GM19468 (cell line): ENCODE measurements at regions not wholly inside any gene's neighbourhood (a gene's known extent, or its start where the extent isn't known, plus 50 kb on each side); places are given as distances from the start of the nearest gene placed in this dataset.
"Not testable (repeated sequence)": the region's sequence is repeated elsewhere in the genome, so short reads cannot be mapped to it uniquely, and the experiment has no call there.

ENCODE experiments used
- ATAC-seq: cut with Tn5 transposase; IDR thresholded peaks from one replicate; pipeline ENCODE4 v1.9.1; 2021; ENCODE audit warnings: mild to moderate bottlenecking, moderate library complexity, moderate number of reproducible peaks; ENCODE audit not compliant: unreplicated experiment; ENCODE audit errors: extremely low read depth

DNA sequence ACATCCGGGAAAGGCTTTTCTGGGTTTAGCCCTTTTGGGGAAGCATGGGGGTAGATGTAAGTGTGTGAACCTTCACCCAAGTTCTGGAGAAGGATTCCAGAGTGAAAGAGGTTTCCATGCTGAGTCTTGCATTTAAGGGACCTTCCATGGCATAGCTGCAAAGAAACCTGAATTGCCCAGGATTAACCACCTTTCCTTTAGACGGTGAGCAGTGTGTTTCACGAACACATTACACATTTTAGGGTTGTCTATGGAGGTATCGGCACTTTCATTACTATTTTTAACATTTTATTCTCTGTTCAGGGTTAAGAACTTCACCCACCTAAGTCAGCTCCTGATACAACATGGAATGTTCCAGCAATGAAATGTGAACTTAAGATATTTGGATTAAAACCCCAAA lies 250.2 kb upstream of the PLGLB2 start:
- ATAC-seq: not testable (repeated sequence)

DNA sequence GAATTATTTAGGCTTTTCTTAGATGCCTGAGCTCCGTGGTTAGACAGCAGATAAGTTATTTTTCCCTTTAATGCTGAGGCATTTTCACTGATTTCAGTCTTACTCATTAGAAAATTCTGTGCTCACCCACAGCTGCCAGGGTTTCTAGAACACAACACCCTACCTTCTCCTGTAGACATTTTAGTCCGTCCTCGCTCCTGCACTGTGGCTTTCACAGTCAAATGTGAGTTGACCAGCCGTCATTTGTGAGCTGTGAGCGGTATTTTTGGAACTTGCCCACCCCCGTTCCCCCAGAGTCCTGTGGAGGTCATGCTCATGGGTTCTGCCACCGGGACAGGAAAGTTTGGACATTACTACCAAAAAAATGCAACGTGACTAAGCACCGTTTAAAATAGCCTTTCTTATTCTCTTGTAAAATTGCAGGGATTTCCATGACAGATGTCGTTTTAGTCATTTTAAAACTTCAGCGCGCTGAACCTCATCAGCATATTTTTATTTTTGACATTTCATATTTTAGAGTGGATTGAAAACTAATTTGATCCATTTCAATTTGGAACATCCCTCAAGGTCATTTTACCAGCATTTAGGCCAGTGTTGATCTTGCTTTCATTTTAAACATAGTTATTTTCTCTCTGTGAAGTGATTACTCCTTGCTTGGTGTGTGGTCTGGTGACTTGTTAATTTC lies 249.6 kb upstream of the PLGLB2 start:
- not testable (repeated sequence) for ATAC-seq

DNA sequence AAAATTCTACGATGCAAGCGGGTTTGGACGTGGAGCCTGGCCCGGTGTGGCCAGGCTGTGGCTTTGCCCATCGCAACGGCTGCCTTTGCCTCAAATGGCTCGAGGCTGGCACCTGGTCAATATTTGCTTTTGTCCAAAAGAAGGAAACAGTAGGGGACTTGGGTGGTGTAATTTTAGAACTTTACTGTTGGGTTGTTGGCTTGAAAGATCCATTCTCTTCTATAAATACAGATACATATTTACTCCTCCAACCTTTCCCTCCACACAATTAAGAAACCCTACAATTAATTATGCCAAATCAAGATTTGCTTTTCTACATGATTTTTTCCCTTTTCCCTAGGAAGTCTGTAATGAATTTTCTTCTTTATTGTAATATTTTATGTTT lies 249.0 kb upstream of the PLGLB2 start:
- ATAC-seq: not testable (repeated sequence)

DNA sequence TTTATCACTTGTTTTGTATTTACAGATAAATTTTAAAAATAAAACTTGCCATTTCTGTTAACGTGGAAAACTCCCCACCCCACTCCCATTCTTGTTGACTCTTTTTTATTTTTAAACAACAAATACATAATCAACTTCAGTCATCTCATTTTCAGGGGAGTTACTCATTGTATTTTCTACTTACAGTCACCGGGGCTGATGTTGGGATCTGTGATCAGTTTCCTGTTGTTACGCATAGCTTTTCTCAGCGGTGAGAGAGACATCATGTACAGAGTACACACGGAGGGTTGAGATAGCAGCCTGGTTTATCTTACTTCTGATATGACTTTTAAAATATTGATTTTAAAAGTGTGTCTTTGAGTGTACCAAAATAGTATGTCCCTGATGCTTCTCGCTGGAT lies 248.0 kb upstream of the PLGLB2 start:
- not testable (repeated sequence) for ATAC-seq

DNA sequence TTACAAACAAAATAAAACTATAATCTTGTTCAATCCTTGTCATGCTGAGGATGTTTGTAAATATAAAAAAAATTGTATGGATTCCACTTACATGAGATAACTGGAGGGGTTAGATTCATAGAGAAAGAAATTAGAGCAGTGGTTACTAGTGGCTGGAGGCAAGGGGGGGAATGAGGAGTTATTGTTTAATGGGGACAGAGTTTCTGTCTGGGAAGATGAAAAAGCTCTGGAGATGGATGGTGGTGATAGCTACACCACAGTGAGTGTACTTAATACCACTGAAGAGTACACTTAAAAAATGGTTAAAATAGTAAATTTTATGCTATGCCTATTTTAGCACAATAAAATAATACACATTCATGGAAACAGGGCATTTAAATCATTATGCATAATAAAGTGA lies 247.5 kb upstream of the PLGLB2 start:
- not testable (repeated sequence) for ATAC-seq

DNA sequence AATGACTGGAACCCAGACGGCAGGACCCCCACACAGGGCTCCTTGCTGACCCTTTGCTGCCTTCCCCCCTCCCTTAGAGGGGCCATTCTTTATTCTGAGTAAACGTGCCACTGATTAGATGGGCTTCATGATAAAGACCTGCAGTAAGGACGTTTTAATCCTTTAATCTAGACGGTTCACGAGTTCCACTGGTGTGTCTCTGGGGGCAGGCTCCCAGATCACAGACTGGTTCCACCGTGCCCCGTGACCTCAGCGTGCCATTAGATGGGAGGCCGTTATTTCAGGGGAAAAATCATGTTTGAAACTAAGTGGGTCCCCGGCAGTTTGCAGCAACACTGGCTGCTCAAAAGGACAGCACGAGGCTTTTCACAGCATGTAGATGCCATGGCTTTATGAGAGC lies 246.9 kb upstream of the PLGLB2 start:
- ATAC-seq: not testable (repeated sequence)

DNA sequence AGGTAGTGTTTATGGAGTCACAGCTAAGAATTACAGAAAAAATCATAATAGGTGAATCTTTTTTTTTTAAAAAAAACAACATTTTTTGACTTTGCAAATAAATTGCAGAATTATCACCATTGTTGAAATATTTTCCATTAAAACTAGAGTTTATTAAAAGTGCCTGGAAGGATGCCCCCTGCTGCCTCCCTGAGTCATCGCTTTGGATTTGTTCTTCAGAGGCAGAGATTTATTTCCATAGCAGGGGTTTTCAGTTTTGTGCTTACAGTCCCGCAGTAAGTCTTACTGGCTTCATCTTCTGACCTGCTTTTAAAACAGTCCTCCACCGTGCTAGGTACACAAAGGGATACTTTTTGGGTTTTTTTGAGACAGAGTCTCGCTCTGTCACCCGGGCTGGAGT lies 244.9 kb upstream of the PLGLB2 start:
- ATAC-seq: not testable (repeated sequence)

DNA sequence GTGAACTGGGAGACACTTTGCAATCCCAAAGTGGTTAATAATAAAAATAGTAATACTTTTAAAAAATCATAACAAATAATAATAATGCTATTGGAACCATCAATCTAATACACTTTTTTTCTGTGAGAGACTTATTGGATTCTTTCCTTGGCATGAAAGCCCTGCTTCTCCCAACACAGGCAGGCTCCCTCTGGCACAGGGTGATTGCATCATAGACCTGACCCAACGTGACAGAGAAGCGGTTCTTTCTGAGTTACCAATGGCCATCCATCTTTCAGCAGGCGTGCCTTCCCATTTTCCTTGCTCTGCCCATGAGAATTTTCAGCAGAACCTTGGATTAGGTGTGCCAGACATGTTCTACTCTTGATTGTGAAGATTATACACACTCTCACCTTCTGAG lies 242.6 kb upstream of the PLGLB2 start:
- ATAC-seq: not testable (repeated sequence)

DNA sequence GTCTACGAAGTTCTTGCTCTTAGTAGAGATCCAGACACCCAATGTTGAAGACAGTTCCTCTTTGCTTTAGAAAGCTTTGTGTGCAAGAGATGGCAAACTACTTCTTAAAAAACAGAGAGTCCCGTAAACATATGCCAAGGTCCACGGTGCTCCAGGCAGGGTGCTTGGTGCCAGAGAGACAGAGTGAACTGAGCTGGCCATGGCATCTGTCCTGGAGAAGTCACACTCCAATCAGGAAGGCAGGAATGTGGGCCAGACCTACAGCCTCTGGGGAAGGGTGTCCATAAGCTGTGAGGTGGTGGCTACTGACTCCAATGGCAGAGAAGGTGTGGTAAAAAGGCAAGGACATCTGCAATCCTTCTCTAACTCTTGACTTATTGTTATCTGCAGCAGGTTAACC lies 242.0 kb upstream of the PLGLB2 start:
- ATAC-seq: not testable (repeated sequence)

DNA sequence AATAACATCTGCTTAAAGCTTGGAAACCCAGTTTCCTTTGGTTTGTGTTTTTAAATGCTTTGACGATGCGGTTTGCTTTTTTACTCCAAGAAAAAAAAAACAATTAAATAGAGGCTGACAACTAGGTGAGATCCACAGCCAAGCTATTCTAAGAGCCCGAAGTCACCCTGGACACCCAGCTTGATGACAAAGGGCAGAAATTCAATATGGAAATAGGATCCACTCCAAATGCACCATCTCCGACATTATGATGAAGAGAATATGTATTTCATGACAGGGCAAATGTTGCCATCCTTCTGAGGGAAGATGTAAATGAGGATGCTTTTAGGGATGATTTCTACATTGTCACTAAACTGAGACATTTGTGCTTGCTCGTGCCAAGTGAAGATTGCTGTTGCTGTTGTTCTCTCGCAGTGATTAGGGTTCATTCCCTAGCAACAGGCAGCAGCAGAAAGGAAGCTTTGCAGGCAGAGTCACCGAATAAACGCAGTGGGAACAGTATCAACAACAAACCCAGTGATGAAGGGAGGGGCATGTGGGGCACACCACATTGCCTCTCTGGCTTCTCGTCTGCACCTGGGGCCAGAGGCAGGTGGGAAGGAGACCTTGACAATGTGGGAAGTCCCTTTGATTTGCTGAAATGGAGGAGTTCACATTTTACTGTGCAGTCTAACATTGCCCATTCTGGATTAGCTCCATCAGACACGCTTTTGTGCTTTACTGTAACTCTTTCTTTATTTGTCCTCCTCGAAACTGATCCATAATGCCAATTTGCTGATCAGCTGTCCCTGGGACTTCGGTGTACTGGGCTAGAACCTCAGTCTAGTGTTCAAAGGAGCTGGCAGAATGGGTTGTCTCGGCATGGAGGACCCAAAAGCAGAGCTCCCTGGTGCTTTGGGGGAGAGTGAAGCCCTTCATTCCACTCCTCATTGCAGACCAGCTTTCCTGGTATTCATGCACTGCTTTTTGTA lies 240.2 kb upstream of the PLGLB2 start:
- not testable (repeated sequence) for ATAC-seq

DNA sequence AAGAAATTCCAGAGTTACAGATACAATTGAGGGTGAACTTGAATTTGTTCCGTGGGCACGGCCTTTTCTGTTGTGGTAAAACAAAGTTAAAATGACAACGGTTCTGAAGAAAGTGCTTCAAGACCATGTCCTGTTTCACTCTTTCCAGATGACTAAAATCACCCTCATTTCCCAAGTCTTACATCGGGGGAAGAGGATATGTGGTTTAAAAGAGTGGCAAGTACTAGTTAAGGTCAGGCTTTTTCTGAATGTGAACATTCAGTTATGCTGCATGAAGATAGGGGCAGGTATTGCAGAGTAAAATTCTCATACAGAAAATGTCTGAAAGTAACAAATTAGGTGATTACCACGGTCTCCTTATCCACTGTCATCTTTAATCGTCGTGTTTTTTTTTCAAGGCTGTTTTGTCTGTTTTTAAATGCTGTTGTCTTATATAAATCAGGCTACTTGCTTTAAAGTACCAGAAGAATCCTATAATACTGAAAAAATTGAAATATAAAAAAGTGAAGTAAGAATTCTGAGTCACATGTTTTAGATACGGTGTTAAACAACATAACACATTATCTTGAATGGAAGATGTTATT lies 236.6 kb upstream of the PLGLB2 start:
- not testable (repeated sequence) for ATAC-seq

DNA sequence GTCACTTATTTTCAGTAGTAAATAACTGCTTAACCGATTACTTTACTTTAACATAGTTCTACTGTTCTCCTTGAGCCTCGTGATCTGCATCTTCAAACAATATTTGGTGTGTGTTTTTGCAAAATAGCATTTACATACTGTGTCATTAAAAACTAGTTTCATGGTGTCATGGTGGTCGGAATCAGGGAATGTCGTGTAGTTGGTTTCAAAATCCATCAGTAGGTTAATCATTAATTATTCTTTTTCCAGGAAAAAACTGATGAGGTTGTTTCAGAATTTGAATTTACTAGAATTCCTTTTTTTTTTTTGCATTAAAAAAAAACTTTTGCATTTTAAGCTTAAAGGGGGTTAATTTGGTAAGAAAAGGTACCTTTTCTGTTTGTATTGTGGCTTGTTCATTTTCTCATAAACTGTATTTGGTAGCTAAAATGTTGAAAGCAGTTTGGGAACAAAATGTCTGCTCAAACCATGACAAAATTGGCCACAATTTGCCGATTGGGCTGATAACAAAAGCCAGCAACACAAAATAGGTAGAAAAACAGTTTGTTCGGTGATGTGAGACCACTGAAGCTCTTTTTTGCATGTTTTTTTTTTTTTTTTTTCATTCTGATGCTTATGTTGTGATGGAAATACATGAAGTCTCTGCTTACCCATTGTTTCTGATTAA lies 234.9 kb upstream of the PLGLB2 start:
- ATAC-seq: not testable (repeated sequence)

DNA sequence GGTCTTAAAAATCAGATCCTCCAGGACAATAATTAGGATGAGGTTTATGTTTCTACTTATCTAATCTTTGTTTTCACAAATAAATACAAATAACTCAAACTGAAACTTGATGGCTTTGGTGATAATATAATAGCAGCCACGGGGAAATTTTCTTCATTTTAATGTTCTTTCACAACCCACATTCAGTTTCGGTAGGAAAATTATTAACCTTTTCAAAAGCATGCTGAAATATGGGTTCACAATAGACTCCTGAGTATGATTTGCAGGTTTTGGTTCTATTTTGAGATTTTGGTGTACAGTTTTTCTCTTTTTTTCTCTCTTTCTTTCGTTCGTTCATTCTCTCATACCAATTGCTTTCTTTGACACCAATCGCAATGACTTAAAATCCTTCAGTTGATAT lies 233.9 kb upstream of the PLGLB2 start:
- not testable (repeated sequence) for ATAC-seq

DNA sequence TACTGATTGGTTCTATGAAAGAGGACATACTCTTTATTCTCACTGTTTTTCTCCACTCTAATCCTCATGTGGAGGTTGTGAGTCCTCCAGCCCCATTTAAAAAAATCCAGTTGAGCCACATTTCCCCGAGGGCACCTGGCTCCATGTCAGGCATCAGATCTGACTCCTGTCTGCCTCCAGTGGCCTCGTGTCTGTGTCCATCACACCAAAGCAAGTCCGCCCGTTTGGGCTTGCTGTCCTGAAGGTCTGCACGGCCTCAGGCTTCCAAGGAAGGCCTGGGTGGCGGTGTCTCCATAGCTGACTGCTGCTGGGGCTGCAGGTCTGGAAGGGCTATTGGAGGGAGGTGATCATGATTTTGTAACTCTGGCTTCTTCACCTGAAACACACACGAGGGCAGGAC lies 233.4 kb upstream of the PLGLB2 start:
- ATAC-seq: not testable (repeated sequence)

DNA sequence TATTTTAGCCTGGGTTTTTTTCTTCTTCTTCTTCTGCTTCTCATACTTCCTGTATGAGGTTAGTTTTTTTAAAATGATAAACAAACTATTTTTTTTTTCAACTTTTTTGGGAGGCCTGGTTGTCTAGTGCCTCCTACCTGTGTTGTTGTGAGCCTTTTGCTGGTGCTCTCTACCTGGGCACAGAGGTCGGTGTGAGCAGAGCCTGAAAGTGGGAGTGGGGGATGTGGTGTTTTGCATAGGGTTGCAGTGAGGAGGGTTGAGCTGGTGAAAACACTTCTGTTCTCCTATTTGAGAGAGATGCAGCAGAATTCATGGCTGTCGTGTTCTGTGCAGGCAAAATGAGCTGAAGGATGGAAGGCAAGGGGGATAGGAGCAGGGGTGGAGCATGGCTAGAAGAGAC lies 232.7 kb upstream of the PLGLB2 start:
- not testable (repeated sequence) for ATAC-seq

DNA sequence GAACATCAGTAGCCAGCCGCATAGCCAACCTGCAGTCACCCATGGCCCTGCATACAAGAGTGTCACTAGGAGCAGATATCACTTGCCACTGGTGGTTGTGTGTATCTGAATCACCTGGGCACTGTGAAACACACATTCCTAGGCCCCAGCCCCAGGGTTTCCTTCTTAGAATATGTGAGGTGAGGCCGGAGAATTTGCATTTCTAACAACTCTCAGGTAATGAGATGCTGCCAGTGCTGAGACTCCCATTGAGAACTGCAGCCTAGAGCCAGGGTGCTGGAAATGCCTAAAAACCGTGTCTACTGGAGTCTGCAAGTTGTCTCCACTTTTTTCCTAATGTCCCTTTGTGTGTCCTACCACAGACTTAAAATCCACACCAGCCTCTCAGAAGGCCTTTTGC lies 232.0 kb upstream of the PLGLB2 start:
- ATAC-seq: not testable (repeated sequence)

DNA sequence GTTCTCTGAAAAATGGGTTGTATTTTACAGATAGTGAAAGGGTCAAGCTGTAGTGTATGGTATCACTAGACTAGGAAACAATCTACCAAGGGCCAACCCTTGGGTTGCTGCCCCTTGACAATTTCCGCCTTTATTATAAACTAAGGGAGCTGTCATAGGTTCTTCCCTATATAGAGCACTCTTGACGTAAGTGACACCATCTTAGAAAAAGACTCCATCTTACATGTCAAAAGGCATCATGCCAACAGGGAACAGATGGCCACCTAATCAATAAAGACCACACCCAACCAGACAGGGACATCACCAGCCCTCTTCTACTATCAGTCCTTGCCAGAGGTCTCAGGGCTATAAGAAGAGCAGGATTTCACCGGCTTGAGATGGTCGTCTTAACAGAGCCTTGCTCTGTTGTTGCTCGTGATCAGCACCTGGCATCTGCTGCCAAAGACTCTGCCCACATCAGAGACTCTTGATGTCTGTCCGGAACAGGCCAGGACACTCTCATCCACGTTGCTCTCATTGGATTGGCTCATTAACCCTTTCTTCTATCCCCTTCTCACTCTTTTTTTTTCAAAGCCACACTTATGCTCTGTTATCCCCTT lies 231.4 kb upstream of the PLGLB2 start:
- ATAC-seq: not testable (repeated sequence)

DNA sequence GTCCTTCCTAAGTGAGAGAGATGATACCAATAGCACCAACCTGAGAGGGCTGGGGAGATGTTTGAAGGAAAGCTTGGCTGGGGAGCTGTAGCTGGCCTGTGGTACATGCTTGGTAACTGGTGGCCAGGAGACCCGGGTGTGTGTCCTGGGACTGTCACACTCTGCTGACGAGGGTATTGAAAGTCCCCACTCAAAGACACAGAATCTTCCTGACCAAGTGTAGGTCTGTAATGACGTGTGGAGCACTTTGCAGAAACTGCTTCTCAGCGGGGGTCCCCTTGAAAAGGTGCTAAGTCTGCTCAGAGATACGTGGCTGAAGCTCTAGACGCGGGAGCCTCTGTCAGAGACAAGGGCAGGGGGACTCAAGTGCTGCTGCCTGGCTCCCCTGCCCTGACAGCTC lies 230.4 kb upstream of the PLGLB2 start:
- not testable (repeated sequence) for ATAC-seq

DNA sequence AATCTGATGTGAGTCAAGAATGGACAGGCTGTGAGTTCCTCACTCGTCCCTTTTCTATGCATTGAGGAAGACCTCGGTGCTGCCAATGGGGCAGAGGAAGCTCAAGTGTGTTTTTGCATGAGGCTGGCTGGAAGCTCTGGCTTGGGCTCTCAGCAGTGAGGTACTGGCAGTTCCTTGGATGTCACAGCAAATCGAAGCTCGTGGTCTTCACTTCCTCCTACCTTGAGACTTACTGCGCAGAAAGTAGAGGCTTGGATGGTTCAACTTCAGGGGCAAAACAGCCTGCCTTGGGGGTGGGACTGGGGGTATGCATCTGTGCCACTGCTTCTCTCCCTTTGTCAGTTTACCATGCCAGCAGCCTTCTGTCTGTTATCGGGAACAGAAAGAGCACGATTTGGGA lies 229.8 kb upstream of the PLGLB2 start:
- ATAC-seq: not testable (repeated sequence)

DNA sequence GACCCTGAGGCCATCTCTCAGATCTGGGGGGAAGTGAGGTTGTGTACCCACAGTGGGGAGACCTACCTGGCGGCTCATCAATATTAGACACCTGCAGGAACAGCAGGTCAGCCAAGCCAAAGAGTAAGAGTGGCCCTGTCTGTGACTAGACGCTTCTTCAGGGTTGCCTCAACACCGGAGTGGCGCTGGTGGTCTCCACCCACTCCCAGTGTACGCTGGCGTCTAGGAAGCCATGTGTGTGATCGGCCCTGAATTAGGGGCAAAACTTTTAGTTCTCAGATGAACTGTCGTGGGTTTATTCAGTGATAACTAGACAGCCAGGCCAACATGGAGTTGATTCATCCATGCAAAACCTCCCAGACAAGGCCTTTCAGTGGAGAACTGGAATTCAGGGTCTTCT lies 229.3 kb upstream of the PLGLB2 start:
- ATAC-seq: not testable (repeated sequence)
